ENCODE measurements at regions not wholly inside any gene's neighbourhood (a gene's known extent, or its start where the extent isn't known, plus 50 kb on each side); places are given as distances from the start of the nearest gene placed in this dataset.
"Not testable (repeated sequence)": the region's sequence is repeated elsewhere in the genome, so short reads cannot be mapped to it uniquely, and the experiment has no call there.

GRCh38 chr4:110361921-110362320, 114.0 kb upstream of the ENPEP start:
- peak; percentile 73 for DNase-seq (ENCODE audit: low read depth)

- no peak for DNase-seq (ENCODE audit: low read depth)
Observed at GRCh38 chr4:110359076-110359475, 116.9 kb upstream of the ENPEP start.

- no peak for DNase-seq (ENCODE audit: low read depth)
Observed at GRCh38 chr4:110357521-110357920, 118.4 kb upstream of the ENPEP start.

GRCh38 chr4:110354460-110354859, 121.5 kb upstream of the ENPEP start:
- DNase-seq (ENCODE audit: low read depth) = no peak

- DNase-seq (ENCODE audit: low read depth) = no peak
Observed at GRCh38 chr4:110352670-110353442, 123.1 kb upstream of the ENPEP start.

GRCh38 chr4:110348711-110349383, 127.1 kb upstream of the ENPEP start:
- no peak for DNase-seq (ENCODE audit: low read depth)

GRCh38 chr4:110347805-110348204, 128.2 kb upstream of the ENPEP start:
- DNase-seq (ENCODE audit: low read depth) = no peak

GRCh38 chr4:110344165-110344564, 131.8 kb upstream of the ENPEP start:
- peak; percentile 12 for DNase-seq (ENCODE audit: low read depth)

- no peak for DNase-seq (ENCODE audit: low read depth)
Observed at GRCh38 chr4:110343534-110343933, 132.4 kb upstream of the ENPEP start.

GRCh38 chr4:110341118-110341517, 134.8 kb upstream of the ENPEP start:
- DNase-seq (ENCODE audit: low read depth) = peak; percentile 39

- DNase-seq (ENCODE audit: low read depth) = no peak
Observed at GRCh38 chr4:110335399-110335798, 137.0 kb upstream of the ELOVL6 start.

GRCh38 chr4:110332483-110332882, 134.1 kb upstream of the ELOVL6 start:
- DNase-seq (ENCODE audit: low read depth) = no peak

- not testable (repeated sequence) for DNase-seq (ENCODE audit: low read depth)
Observed at GRCh38 chr4:110326426-110326825, 128.0 kb upstream of the ELOVL6 start.

- DNase-seq (ENCODE audit: low read depth) = no peak
Observed at GRCh38 chr4:110310795-110311194, 112.4 kb upstream of the ELOVL6 start.

- DNase-seq (ENCODE audit: low read depth) = no peak
Observed at GRCh38 chr4:110309675-110310074, 111.3 kb upstream of the ELOVL6 start.

GRCh38 chr4:110306303-110306702, 107.9 kb upstream of the ELOVL6 start:
- no peak for DNase-seq (ENCODE audit: low read depth)

GRCh38 chr4:110305455-110305854, 107.0 kb upstream of the ELOVL6 start:
- no peak for DNase-seq (ENCODE audit: low read depth)

GRCh38 chr4:110296892-110297291, 98.5 kb upstream of the ELOVL6 start:
- no peak for DNase-seq (ENCODE audit: low read depth)

GRCh38 chr4:110294165-110294564, 95.8 kb upstream of the ELOVL6 start:
- DNase-seq (ENCODE audit: low read depth) = peak; percentile 86

- DNase-seq (ENCODE audit: low read depth) = peak; percentile 74
Observed at GRCh38 chr4:110292994-110293744, 94.8 kb upstream of the ELOVL6 start.

- DNase-seq (ENCODE audit: low read depth) = no peak
Observed at GRCh38 chr4:110290511-110290910, 92.1 kb upstream of the ELOVL6 start.

- no peak for DNase-seq (ENCODE audit: low read depth)
Observed at GRCh38 chr4:110289601-110290100, 91.2 kb upstream of the ELOVL6 start.
